PC-9 (cell line): ENCODE measurements at regions not wholly inside any gene's neighbourhood (a gene's known extent, or its start where the extent isn't known, plus 50 kb on each side); places are given as distances from the start of the nearest gene placed in this dataset.
"Not testable (repeated sequence)": the region's sequence is repeated elsewhere in the genome, so short reads cannot be mapped to it uniquely, and the experiment has no call there.

Source experiments
- BruUV-seq: library from RNA; stranded (reverse); fragments of 400-500 nt; replicated peaks from 2 replicates; lab custom pipeline; 2021; lab: Mats Ljungman, UMichigan
- CTCF ChIA-PET: fragments of 300-600 bp; sonication (Branson Sonifier 250); formaldehyde crosslinking; loops from one replicate; lab custom pipeline; 2022; ENCODE audit warnings: antibody characterized with exemption; lab: Charles Lee
- POLR2A ChIA-PET: fragments of 300-600 bp; sonication (Branson Sonifier 250); formaldehyde crosslinking; loops from one replicate; lab custom pipeline; 2022; ENCODE audit warnings: antibody characterized with exemption; ENCODE audit not compliant: unreplicated experiment; lab: Charles Lee
- DNase-seq, 2 experiments: peaks; one replicate each; pipeline versions ENCODE4 v3.0.0 to v3.0.0-alpha.2; 2015 to 2022; ENCODE audit warnings: mixed read lengths in 1 of 2
- H2AFZ ChIP-seq: fragments of 200-600 bp; sonication (generic); 2 replicates; pipeline ENCODE4 v1.8.1; 2017; ENCODE audit warnings: antibody characterized with exemption
- H3F3A ChIP-seq: fragments of 200-600 bp; sonication (generic); 2 replicates; pipeline ENCODE4 v1.8.1; 2017; ENCODE audit warnings: antibody characterized with exemption, mild to moderate bottlenecking, low read depth; ENCODE audit not compliant: insufficient read depth
- H3K27ac ChIP-seq: fragments of 200-600 bp; sonication (generic); 2 replicates; pipeline ENCODE4 v1.6.1; 2016; ENCODE audit warnings: mixed run types
- H3K27me3 ChIP-seq: fragments of 200-600 bp; sonication (generic); 2 replicates; pipeline ENCODE4 v1.6.1; 2016; ENCODE audit warnings: low read depth, mixed run types; ENCODE audit not compliant: insufficient read depth
- H3K36me3 ChIP-seq: fragments of 200-600 bp; sonication (generic); 2 replicates; pipeline ENCODE4 v1.6.1; 2016; ENCODE audit warnings: low read depth, mixed run types
- H3K4me1 ChIP-seq: fragments of 200-600 bp; sonication (generic); replicated peaks from 2 replicates; pipeline ENCODE4 v1.6.1; 2016; ENCODE audit warnings: mixed run types; ENCODE audit not compliant: insufficient read depth
- H3K4me2 ChIP-seq: fragments of 200-600 bp; sonication (generic); 2 replicates; pipeline ENCODE4 v1.6.1; 2017; ENCODE audit warnings: mixed run types
- H3K4me3 ChIP-seq: fragments of 200-600 bp; sonication (generic); 2 replicates; pipeline ENCODE4 v1.6.1; 2016; ENCODE audit warnings: mixed run types
- H3K79me2 ChIP-seq: fragments of 200-600 bp; sonication (generic); 2 replicates; pipeline ENCODE4 v1.6.1; 2017; ENCODE audit warnings: low read depth, mixed run types
- H3K9me2 ChIP-seq: fragments of 200-600 bp; sonication (generic); 2 replicates; pipeline ENCODE4 v1.8.1; 2017; ENCODE audit warnings: mild to moderate bottlenecking; ENCODE audit not compliant: insufficient read depth
- H3K9me3 ChIP-seq: fragments of 200-600 bp; sonication (generic); 2 replicates; pipeline ENCODE4 v1.8.1; 2016; ENCODE audit warnings: low read depth; ENCODE audit not compliant: insufficient read depth
- H4K20me1 ChIP-seq: fragments of 200-600 bp; sonication (generic); 2 replicates; pipeline ENCODE4 v1.8.1; 2017; ENCODE audit not compliant: insufficient read depth
- EZH2 ChIP-seq: fragments of 200-600 bp; sonication (generic); IDR thresholded peaks from 2 replicates; pipeline ENCODE4 v1.8.0; 2017; ENCODE audit warnings: antibody characterized with exemption, low read depth
- intact Hi-C: fragments of 100-400 bp; cut with micrococcal nuclease; formaldehyde crosslinking; loops from one replicate; pipeline ENCODE4 v1.10.0; 2022; ENCODE audit not compliant: unreplicated experiment
- TF ChIP-seq, protein P1 (sequence below): fragments of 200-600 bp; sonication (generic); conservative IDR thresholded peaks from 2 replicates; pipeline ENCODE4 v1.6.1; 2017; ENCODE audit warnings: mixed run types, antibody characterized with exemption, mild to moderate bottlenecking, moderate library complexity

DNA sequence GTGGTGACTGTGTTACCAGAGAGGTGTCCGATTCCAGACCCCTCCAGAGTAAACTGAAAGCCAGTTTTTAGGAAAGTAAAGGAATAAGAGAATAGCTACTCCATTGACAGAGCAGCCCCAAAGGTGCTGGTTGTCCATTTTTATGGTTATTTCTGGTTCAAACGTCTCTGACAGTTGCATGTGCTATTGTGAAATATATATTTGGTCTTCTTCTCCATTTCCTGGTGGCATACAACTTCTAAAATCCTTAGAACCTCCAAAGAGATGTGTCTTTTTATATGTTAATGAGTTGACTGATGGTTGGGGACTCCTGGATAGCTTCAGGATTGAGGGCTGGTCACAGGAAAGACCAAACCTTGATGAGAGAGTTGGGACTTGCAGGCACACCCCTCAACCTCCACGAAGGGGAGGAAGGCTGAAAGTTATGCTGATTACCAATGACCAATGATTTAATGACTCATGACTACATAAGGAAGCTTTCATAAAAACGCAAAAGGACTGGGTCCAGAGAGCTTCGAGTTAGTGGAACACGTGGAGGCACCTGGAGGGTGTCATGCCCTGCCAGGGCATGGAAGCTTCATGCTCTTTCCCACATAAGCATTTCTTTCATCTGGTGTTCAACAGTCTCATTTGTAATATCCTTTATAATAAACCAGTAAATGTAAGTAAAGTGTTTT, 100.7 kb downstream of the SLC16A1 start:
- BruUV-seq, result no TSS peak
- peaks cover 35% of the 10 kb centered on the region; the same call in 1 of the 2 replicates for H3F3A ChIP-seq
- no peak overlapping the region for H3K27ac ChIP-seq
- H3K4me3 ChIP-seq, result no peak overlapping the region
- no peak overlapping the region for H3K4me2 ChIP-seq
- no peak overlapping the region for H2AFZ ChIP-seq
- TF ChIP-seq, protein P1, sequence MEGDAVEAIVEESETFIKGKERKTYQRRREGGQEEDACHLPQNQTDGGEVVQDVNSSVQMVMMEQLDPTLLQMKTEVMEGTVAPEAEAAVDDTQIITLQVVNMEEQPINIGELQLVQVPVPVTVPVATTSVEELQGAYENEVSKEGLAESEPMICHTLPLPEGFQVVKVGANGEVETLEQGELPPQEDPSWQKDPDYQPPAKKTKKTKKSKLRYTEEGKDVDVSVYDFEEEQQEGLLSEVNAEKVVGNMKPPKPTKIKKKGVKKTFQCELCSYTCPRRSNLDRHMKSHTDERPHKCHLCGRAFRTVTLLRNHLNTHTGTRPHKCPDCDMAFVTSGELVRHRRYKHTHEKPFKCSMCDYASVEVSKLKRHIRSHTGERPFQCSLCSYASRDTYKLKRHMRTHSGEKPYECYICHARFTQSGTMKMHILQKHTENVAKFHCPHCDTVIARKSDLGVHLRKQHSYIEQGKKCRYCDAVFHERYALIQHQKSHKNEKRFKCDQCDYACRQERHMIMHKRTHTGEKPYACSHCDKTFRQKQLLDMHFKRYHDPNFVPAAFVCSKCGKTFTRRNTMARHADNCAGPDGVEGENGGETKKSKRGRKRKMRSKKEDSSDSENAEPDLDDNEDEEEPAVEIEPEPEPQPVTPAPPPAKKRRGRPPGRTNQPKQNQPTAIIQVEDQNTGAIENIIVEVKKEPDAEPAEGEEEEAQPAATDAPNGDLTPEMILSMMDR, result no peak
- TF ChIP-seq EZH2, result no peak
- ChIA-PET POLR2A (no interaction called here), CTCF (interaction anchor here (0.6 kb wide), 1 partner anchor 9 kb away, joined by 6 read pairs; no protein-coding TSS in a partner anchor)
- H3K36me3 ChIP-seq, result 0 out of 2 replicates have a peak, but pooled peaks cover 5% of the 10 kb centered on the region
- intact Hi-C loops, result no loop called here
- no peaks in the 10 kb centered on the region for H3K9me3 ChIP-seq
- no peaks in the 10 kb centered on the region for H4K20me1 ChIP-seq
- no peaks in the 10 kb centered on the region for H3K27me3 ChIP-seq
- H3K9me2 ChIP-seq, result no peaks in the 10 kb centered on the region
- DNase-seq, result no peak
- H3K4me1 ChIP-seq, result peaks cover 25% of the 10 kb centered on the region
- H3K79me2 ChIP-seq, result peaks cover 65% of the 10 kb centered on the region

DNA sequence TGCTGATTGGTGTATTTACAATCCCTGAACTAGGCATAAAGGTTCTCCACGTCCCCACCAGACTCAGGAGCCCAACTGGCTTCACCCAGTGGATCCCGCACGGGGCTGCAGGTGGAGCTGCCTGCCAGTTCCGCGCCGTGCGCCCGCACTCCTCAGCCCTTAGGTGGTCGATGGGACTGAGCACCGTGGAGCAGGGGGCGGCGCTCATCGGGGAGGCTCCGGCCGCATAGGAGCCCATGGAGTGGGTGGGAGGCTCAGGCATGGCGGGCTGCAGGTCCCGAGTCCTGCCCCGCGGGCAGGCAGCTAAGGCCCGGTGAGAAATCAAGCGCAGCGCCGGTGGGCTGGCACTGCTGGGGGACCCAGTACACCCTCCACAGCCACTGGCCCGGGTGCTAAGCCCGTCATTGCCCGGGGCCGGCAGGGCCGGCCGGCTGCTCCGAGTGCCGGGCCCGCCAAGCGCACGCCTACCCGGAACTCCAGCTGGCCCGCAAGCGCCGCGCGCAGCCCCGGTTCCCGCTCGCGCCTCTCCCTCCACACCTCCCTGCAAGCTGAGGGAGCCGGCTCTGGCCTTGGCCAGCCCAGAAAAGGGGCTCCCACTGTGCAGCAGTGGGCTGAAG, 101.5 kb downstream of the SLC16A1 start:
- BruUV-seq, intact Hi-C loops, H3K36me3 ChIP-seq, H2AFZ ChIP-seq, H3K27me3 ChIP-seq, H3K9me2 ChIP-seq, H3K4me2 ChIP-seq, CTCF ChIA-PET, POLR2A ChIA-PET, H4K20me1 ChIP-seq, H3K9me3 ChIP-seq, H3K27ac ChIP-seq, H3K4me3 ChIP-seq, DNase-seq: not testable (repeated sequence)
- Histone ChIP-seq H3K79me2 (peaks cover 60% of the 10 kb centered on the region), H3K4me1 (peaks cover 25% of the 10 kb centered on the region), H3F3A (peaks cover 33% of the 10 kb centered on the region; the same call in 1 of the 2 replicates)

DNA sequence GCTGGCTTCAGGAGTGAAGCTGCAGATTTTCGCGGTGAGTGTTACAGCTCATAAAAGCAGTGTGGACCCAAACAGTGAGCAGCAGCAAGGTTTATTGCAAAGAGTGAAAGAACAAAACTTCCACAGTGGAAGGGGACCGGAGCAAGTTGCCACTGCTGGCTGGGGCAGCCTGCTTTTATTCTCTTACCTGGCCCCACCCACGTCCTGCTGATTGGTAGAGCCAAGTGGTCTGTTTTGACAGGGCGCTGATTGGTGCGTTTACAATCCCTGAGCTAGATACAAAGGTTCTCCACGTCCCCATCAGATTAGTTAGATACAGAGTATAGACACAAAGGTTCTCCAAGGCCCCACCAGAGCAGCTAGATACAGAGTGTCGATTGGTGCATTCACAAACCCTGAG, 102.1 kb downstream of the SLC16A1 start:
- H3K9me2 ChIP-seq, H3K9me3 ChIP-seq, intact Hi-C loops, DNase-seq, H3K4me2 ChIP-seq, H4K20me1 ChIP-seq, H2AFZ ChIP-seq, H3K27ac ChIP-seq, H3K27me3 ChIP-seq, H3K4me3 ChIP-seq, BruUV-seq, H3K36me3 ChIP-seq, CTCF ChIA-PET, POLR2A ChIA-PET: not testable (repeated sequence)
- H3K4me1 ChIP-seq, result peaks cover 29% of the 10 kb centered on the region
- H3K79me2 ChIP-seq, result peaks cover 56% of the 10 kb centered on the region
- H3F3A ChIP-seq, result peaks cover 29% of the 10 kb centered on the region; the same call in 1 of the 2 replicates

DNA sequence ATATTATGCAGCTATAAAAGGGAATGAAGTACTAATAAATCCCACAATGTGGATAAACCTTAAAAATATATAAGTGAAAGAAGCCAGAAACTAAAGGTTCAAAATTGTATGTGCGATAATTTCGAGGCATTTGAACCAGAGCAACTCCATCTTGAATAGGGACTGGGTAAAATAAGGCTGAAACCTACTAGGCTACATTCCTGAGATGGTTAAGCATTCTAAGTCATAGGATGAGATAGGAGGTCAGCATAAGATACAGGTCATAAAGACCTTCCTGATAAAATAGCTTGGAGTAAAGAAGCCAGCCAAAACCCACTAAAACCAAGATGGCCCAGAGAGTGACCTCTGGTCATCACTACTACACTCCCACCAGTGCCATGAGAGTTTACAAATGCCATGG, 103.1 kb downstream of the SLC16A1 start:
- ChIA-PET CTCF (no interaction called here), POLR2A (no interaction called here)
- Histone ChIP-seq H3K27ac (peak overlapping the region; percentile 86), H3K79me2 (peaks cover 55% of the 10 kb centered on the region), H2AFZ (no peak overlapping the region; the same call in 1 of the 2 replicates), H3K36me3 (0 out of 2 replicates have a peak, but pooled peaks cover 5% of the 10 kb centered on the region), H3K4me2 (peak overlapping the region; percentile 73), H3K9me3 (no peaks in the 10 kb centered on the region), H3K4me3 (peak overlapping the region; percentile 51; the same call in 1 of the 2 replicates), H3F3A (peaks cover 29% of the 10 kb centered on the region; the same call in 1 of the 2 replicates), H3K27me3 (no peaks in the 10 kb centered on the region), H3K9me2 (no peaks in the 10 kb centered on the region), H4K20me1 (no peaks in the 10 kb centered on the region), H3K4me1 (peaks cover 34% of the 10 kb centered on the region)
- intact Hi-C loops, result no loop called here
- DNase-seq, result no peak
- no TSS peak for BruUV-seq
- no peak for TF ChIP-seq EZH2
- TF ChIP-seq, protein P1, result no peak
